Upper lobe of right lung (tissue), 1 donor: ENCODE measurements at regions not wholly inside any gene's neighbourhood (a gene's known extent, or its start where the extent isn't known, plus 50 kb on each side); places are given as distances from the start of the nearest gene placed in this dataset.

Experiments
- ATAC-seq: fragments of 200-7000 bp; cut with Tn5 transposase; one replicate; pipeline ENCODE4 v1.9.1; 2020; ENCODE audit warnings: mild to moderate bottlenecking, moderate library complexity
- DNase-seq: peaks from one replicate; pipeline ENCODE4 v3.0.0-alpha.2; 2020
- H3K27ac ChIP-seq: fragments of 200-600 bp; one replicate; pipeline ENCODE4 v1.8.0; 2022
- H3K27me3 ChIP-seq: fragments of 200-600 bp; one replicate; pipeline ENCODE4 v1.8.0; 2022; ENCODE audit warnings: mild to moderate bottlenecking
- H3K36me3 ChIP-seq: fragments of 200-600 bp; one replicate; pipeline ENCODE4 v1.8.0; 2022
- H3K4me1 ChIP-seq: fragments of 200-600 bp; one replicate; pipeline ENCODE4 v1.8.0; 2022
- H3K4me3 ChIP-seq: fragments of 200-600 bp; one replicate; pipeline ENCODE4 v1.8.0; 2022; ENCODE audit warnings: mild to moderate bottlenecking
- H3K9me3 ChIP-seq: fragments of 200-600 bp; one replicate; pipeline ENCODE4 v1.8.0; 2022
- intact Hi-C: fragments of 100-400 bp; cut with DNase I; formaldehyde crosslinking; loops from one replicate; pipeline ENCODE4 v1.11.0; 2022
- TF ChIP-seq, protein P1 (sequence below): fragments of 200-600 bp; IDR thresholded peaks from one replicate; pipeline ENCODE4 v1.8.0; 2022; ENCODE audit warnings: antibody characterized with exemption
- donor health status: DM: no; HTN: yes; CAD: no; lungs with severe emphysema.

DNA sequence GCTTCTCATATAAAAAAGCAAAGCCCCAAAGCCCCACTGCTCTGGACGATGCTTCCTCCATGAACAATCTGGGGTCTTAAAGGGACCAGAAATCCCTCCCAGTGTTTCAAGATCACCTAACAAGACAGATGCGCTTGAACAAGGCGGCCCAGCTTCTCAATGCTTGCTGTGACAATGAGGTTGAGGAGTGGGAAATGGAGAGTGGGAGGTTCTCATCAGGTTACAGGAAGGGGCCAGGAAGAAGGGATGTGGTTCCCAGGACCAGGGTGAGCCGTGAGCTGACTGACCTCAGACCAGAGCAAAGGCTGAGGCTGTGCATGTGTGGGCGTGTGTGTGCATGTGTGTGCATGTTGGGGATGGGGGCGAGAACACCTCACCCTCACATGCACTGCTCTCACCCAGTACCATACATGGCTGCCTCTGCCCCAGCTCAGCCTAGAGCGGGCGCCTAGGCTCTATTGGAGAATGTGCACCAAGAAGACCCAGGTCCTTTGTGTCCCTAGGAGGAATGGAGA lies 220.8 kb upstream of the GPR26 start:
- no peak for ATAC-seq
- intact Hi-C loops: no loop called here
- no peak overlapping the region for H3K27ac ChIP-seq
- H3K4me1 ChIP-seq: no peaks in the 10 kb centered on the region
- H3K36me3 ChIP-seq: no peaks in the 10 kb centered on the region
- H3K27me3 ChIP-seq: no peaks in the 10 kb centered on the region
- TF ChIP-seq, protein P1, sequence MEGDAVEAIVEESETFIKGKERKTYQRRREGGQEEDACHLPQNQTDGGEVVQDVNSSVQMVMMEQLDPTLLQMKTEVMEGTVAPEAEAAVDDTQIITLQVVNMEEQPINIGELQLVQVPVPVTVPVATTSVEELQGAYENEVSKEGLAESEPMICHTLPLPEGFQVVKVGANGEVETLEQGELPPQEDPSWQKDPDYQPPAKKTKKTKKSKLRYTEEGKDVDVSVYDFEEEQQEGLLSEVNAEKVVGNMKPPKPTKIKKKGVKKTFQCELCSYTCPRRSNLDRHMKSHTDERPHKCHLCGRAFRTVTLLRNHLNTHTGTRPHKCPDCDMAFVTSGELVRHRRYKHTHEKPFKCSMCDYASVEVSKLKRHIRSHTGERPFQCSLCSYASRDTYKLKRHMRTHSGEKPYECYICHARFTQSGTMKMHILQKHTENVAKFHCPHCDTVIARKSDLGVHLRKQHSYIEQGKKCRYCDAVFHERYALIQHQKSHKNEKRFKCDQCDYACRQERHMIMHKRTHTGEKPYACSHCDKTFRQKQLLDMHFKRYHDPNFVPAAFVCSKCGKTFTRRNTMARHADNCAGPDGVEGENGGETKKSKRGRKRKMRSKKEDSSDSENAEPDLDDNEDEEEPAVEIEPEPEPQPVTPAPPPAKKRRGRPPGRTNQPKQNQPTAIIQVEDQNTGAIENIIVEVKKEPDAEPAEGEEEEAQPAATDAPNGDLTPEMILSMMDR: no peak
- DNase-seq: no peak
- no peaks in the 10 kb centered on the region for H3K9me3 ChIP-seq
- H3K4me3 ChIP-seq: no peak overlapping the region

DNA sequence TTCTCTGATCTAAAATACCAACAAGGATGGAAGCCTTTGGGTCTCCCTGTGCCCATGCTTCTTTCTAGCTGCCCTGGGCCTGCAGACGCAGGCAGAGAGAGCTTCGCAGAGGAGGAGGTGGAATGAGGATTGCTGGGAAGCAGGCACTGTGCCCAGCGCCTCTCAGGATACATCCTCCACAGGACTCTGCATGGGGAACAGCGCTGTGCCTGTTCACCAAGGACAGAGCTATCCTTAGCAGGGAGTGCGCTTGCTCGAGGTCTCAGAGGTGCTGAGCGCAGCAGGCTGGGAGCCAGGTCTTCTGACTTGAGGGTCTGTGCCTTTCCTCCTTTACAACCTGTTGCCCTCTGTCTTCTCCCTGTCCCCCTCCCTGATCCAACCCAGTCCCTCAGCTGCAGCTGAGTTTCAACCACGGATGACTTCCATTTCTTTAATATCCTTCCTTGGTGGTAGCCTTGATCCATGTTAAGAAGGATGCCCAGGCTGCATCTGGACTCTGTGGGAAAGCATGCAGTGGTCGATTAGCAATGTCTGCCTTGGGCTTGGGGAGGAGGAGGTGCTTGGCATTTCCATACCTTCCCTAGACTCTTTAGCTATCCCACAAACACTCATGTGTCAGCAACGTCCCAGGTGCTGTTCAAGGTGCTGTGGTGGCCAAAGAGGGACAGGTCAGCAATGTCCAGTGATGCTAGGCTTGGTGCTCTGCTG lies 219.6 kb upstream of the GPR26 start:
- H3K27me3 ChIP-seq: no peaks in the 10 kb centered on the region
- no peak overlapping the region for H3K27ac ChIP-seq
- no peaks in the 10 kb centered on the region for H3K36me3 ChIP-seq
- no peak for DNase-seq
- no peaks in the 10 kb centered on the region for H3K9me3 ChIP-seq
- ATAC-seq: no peak
- no peaks in the 10 kb centered on the region for H3K4me1 ChIP-seq
- intact Hi-C loops: no loop called here
- TF ChIP-seq, protein P1: no peak
- no peak overlapping the region for H3K4me3 ChIP-seq

DNA sequence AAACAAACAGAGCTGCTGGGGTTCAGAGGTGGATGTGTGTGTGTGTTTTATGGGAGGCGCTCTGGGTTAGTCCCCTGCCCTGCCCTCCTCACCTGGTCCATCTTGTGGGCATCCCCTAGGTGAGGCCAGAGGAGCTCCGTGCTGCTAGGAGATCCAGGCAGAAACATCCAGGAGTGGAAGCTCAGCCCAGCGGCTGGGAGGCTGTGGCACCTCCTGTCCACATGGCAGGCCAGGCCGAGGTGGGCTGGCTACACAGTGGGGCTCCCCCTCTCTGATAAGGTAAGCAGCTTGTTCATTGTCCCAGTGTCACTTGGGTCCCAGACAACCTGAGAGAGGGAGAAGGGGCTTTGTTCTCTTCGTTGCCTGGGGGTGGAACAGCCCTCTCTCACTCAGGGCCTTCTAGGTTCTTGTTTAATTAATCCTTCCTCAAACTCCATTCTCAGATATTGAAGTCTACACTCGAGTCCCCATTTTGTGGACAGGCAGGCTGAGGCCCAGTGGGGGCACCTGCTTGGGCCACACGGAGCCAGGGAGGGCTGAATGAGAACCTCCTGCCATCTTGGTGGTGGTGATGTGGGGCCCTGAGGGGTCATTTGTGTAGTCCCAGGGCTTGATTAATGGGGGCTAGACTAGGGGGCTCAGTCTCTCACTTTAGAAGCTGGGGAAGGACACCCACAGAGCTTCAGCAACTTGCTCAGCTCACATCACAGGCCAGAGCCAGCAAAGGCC lies 216.8 kb upstream of the GPR26 start:
- intact Hi-C loops: no loop called here
- Histone ChIP-seq H3K4me1 (no peaks in the 10 kb centered on the region), H3K27ac (no peak overlapping the region), H3K9me3 (no peaks in the 10 kb centered on the region), H3K36me3 (no peaks in the 10 kb centered on the region), H3K4me3 (no peak overlapping the region), H3K27me3 (no peaks in the 10 kb centered on the region)
- no peak for ATAC-seq
- no peak for DNase-seq
- TF ChIP-seq, protein P1: no peak

DNA sequence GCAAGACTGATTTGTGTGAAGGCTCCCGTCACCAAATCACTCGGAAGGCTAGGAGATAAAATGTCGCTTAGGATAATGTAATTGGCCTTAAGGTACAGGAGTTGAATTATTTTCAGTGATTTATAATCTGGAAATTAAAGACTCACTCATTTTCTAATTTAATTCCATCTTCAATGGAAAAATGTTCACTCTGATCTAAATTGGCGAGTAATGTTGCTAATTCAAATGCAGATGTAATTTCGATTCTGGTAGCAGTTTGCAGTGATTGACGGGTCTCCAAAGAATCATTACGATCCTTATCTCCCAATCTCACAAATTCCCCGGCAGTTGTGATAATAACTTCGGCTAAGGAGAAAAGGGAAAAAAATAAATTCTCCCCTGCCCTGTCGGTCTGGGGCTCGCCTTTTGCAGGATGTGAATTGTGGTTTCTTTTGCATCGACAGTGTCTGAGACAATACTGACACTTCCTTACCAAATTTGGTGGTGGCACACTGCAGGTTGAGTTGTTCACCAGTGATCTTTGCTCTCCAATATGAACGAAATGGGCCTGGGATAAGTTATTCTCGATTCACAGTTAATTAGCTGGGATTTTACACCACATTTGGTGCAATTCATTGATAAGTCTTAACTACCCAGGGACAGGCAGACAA lies 215.1 kb upstream of the GPR26 start:
- ATAC-seq: no peak
- DNase-seq: no peak
- Histone ChIP-seq H3K36me3 (no peaks in the 10 kb centered on the region), H3K27ac (no peak overlapping the region), H3K4me1 (no peaks in the 10 kb centered on the region), H3K4me3 (no peak overlapping the region), H3K27me3 (no peaks in the 10 kb centered on the region), H3K9me3 (no peaks in the 10 kb centered on the region)
- intact Hi-C loops: no loop called here
- TF ChIP-seq, protein P1: no peak

DNA sequence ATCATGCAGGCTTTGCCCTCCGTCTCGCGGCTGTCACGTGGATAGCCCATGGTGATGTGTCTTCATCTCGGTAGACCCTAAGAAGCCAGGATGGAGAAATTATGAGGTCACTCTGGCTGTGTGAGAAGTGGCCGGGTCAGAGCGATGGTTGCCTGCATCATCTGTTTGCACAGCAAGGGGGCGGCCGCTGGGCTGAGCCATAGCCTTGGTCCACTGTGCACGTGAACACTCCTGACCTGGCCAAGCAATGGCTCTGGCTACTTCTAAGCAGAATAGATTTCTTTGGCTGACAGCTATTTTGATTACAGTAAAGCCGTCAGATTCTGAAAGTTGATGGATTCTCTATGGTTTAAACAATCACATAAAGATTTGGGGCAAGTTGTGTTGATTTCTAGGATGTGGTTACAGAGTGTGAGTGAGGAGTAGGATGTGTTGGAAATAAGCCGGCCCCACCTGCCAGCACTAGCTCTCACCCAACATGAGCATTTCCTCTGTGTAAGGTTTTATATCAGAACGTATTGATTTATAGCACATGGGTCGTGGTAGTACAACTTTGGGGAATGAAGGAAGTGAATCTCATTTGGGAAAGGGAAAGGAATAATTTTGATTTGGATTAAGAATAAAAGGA lies 214.4 kb upstream of the GPR26 start:
- intact Hi-C loops: no loop called here
- Histone ChIP-seq H3K27me3 (no peaks in the 10 kb centered on the region), H3K27ac (no peak overlapping the region), H3K36me3 (no peaks in the 10 kb centered on the region), H3K4me3 (no peak overlapping the region), H3K9me3 (no peaks in the 10 kb centered on the region), H3K4me1 (no peaks in the 10 kb centered on the region)
- DNase-seq (no peak), ATAC-seq (no peak)
- TF ChIP-seq, protein P1: no peak
